Uterus (tissue), 2 donors: ENCODE measurements at regions not wholly inside any gene's neighbourhood (a gene's known extent, or its start where the extent isn't known, plus 50 kb on each side); places are given as distances from the start of the nearest gene placed in this dataset.

Experiments used
- POLR2A ChIP-seq, 2 donors: fragments of 450-650 bp; IDR thresholded peaks; one replicate each; pipeline ENCODE4 v1.6.1; 2016; ENCODE audit warnings: antibody characterized with exemption in 2 of 2, mild to moderate bottlenecking in 1 of 2, moderate library complexity in 1 of 2
- TF ChIP-seq, protein P1 (sequence below), 4 experiments: fragments of 200-600 bp in 2 of 4; fragments of 450-650 bp in 2 of 4; sonication (generic) in 2 of 4; IDR thresholded peaks; one replicate each; pipeline ENCODE4 v1.5.1; 2016 to 2019; ENCODE audit warnings: antibody characterized with exemption in 4 of 4, mild to moderate bottlenecking in 2 of 4, moderate library complexity in 1 of 4

- TF ChIP-seq, protein P1, sequence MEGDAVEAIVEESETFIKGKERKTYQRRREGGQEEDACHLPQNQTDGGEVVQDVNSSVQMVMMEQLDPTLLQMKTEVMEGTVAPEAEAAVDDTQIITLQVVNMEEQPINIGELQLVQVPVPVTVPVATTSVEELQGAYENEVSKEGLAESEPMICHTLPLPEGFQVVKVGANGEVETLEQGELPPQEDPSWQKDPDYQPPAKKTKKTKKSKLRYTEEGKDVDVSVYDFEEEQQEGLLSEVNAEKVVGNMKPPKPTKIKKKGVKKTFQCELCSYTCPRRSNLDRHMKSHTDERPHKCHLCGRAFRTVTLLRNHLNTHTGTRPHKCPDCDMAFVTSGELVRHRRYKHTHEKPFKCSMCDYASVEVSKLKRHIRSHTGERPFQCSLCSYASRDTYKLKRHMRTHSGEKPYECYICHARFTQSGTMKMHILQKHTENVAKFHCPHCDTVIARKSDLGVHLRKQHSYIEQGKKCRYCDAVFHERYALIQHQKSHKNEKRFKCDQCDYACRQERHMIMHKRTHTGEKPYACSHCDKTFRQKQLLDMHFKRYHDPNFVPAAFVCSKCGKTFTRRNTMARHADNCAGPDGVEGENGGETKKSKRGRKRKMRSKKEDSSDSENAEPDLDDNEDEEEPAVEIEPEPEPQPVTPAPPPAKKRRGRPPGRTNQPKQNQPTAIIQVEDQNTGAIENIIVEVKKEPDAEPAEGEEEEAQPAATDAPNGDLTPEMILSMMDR (IDR thresholded peaks at IDR 0.05): no peak
- TF ChIP-seq POLR2A (IDR thresholded peaks at IDR 0.05): no peak
Measured at GRCh38 chr6:114718716-114719270, 376.0 kb upstream of the HS3ST5 start.
